Esophagus (tissue), 2 donors: ENCODE measurements at regions not wholly inside any gene's neighbourhood (a gene's known extent, or its start where the extent isn't known, plus 50 kb on each side); places are given as distances from the start of the nearest gene placed in this dataset.

ENCODE experiments used
- H3K27ac ChIP-seq, 2 donors: one replicate each; pipeline ENCODE4 v1.5.1; 2013; ENCODE audit warnings: low read depth in 2 of 2, mild to moderate bottlenecking in 2 of 2, inconsistent platforms in 1 of 2, low read length in 1 of 2, moderate library complexity in 1 of 2
- H3K27me3 ChIP-seq, 2 donors: one replicate each; pipeline ENCODE4 v1.6.1; 2013; ENCODE audit warnings: low read length in 2 of 2, control low read depth in 1 of 2, mild to moderate bottlenecking in 1 of 2; ENCODE audit not compliant: insufficient read depth in 2 of 2, control insufficient read depth in 1 of 2
- H3K36me3 ChIP-seq, 2 donors: one replicate each; pipeline ENCODE4 v1.6.1; 2013; ENCODE audit warnings: low read length in 1 of 2; ENCODE audit not compliant: control insufficient read depth in 2 of 2, insufficient read depth in 2 of 2
- H3K4me1 ChIP-seq, 2 donors: one replicate each; pipeline ENCODE4 v1.6.1; 2013; ENCODE audit warnings: low read length in 1 of 2; ENCODE audit not compliant: control insufficient read depth in 2 of 2, insufficient read depth in 2 of 2
- H3K4me3 ChIP-seq, 2 donors: one replicate each; pipeline ENCODE4 v1.5.1; 2013; ENCODE audit warnings: low read length in 2 of 2, mild to moderate bottlenecking in 2 of 2, low read depth in 1 of 2, moderate library complexity in 1 of 2
- H3K9me3 ChIP-seq, 2 donors: one replicate each; pipeline ENCODE4 v1.6.1; 2013; ENCODE audit warnings: mild to moderate bottlenecking in 2 of 2, low read depth in 1 of 2, low read length in 1 of 2, moderate library complexity in 1 of 2; ENCODE audit not compliant: control insufficient read depth in 2 of 2, insufficient read depth in 1 of 2
- WGBS, 2 donors: extraction: QIAGEN DNeasy Blood & Tissue Kit; methylation state at CpG; one replicate each; pipeline ENCODE4 v1.1.7; 2013; 5-methylcytosine and 5-hydroxymethylcytosine counted together
- donor health status: healthy with polysubstance abuse.
- donor health status: Bipolar disorder and iron deficiency.

GRCh38 chr6:76707630-76708029 lies 635.2 kb upstream of the IMPG1 start:
- Histone ChIP-seq H3K9me3 (no peaks in the 10 kb centered on the region), H3K4me1 (no peaks in the 10 kb centered on the region), H3K27me3 (no peaks in the 10 kb centered on the region), H3K36me3 (no peaks in the 10 kb centered on the region), H3K4me3 (no peak overlapping the region), H3K27ac (no peak overlapping the region)

- Histone ChIP-seq H3K27me3 (no peaks in the 10 kb centered on the region), H3K27ac (no peak overlapping the region), H3K9me3 (no peaks in the 10 kb centered on the region), H3K4me1 (no peaks in the 10 kb centered on the region), H3K36me3 (no peaks in the 10 kb centered on the region), H3K4me3 (no peak overlapping the region)
- 17 to 35% methylated on average over 1 of the region's 1 CpG for WGBS, 2 donors
Measured at GRCh38 chr6:76706631-76707030, 634.2 kb upstream of the IMPG1 start.

- Histone ChIP-seq H3K27ac (no peak overlapping the region), H3K27me3 (no peaks in the 10 kb centered on the region), H3K4me1 (no peaks in the 10 kb centered on the region), H3K9me3 (no peaks in the 10 kb centered on the region), H3K4me3 (no peak overlapping the region), H3K36me3 (no peaks in the 10 kb centered on the region)
- WGBS, 2 donors = 62 to 76% methylated on average over 2 of the region's 2 CpGs
Measured at GRCh38 chr6:76706086-76706485, 633.6 kb upstream of the IMPG1 start.

- 82 to 86% methylated on average over 1 of the region's 1 CpG for WGBS, 2 donors
Measured at GRCh38 chr6:76703786-76704185, 631.3 kb upstream of the IMPG1 start.

GRCh38 chr6:76703285-76703684 lies 630.8 kb upstream of the IMPG1 start:
- Histone ChIP-seq H3K9me3 (no peaks in the 10 kb centered on the region), H3K27me3 (no peaks in the 10 kb centered on the region), H3K4me1 (no peaks in the 10 kb centered on the region), H3K4me3 (no peak overlapping the region), H3K36me3 (no peaks in the 10 kb centered on the region), H3K27ac (no peak overlapping the region)
- 77 to 89% methylated on average over 2 of the region's 2 CpGs for WGBS, 2 donors

More at GRCh38 chr6:76703786-76704185, 631.3 kb upstream of the IMPG1 start:
- no peaks in the 10 kb centered on the region for H3K9me3 ChIP-seq
- H3K36me3 ChIP-seq = no peaks in the 10 kb centered on the region
- no peak overlapping the region for H3K27ac ChIP-seq
- no peaks in the 10 kb centered on the region for H3K4me1 ChIP-seq
- no peak overlapping the region for H3K4me3 ChIP-seq
- H3K27me3 ChIP-seq = no peaks in the 10 kb centered on the region

GRCh38 chr6:76702187-76702586 lies 629.7 kb upstream of the IMPG1 start:
- H3K27me3 ChIP-seq = no peaks in the 10 kb centered on the region
- H3K27ac ChIP-seq = no peak overlapping the region
- 84 to 89% methylated on average over 1 of the region's 1 CpG for WGBS, 2 donors
- no peaks in the 10 kb centered on the region for H3K9me3 ChIP-seq
- H3K4me1 ChIP-seq = no peaks in the 10 kb centered on the region
- no peaks in the 10 kb centered on the region for H3K36me3 ChIP-seq
- H3K4me3 ChIP-seq = no peak overlapping the region

- H3K4me3 ChIP-seq = no peak overlapping the region
- no peaks in the 10 kb centered on the region for H3K36me3 ChIP-seq
- WGBS, 2 donors = 37 to 45% methylated on average over 3 of the region's 3 CpGs
- no peaks in the 10 kb centered on the region for H3K27me3 ChIP-seq
- no peak overlapping the region for H3K27ac ChIP-seq
- no peaks in the 10 kb centered on the region for H3K4me1 ChIP-seq
- H3K9me3 ChIP-seq = no peaks in the 10 kb centered on the region
Measured at GRCh38 chr6:76701610-76702009, 629.1 kb upstream of the IMPG1 start.

GRCh38 chr6:76697585-76697984 lies 625.1 kb upstream of the IMPG1 start:
- WGBS, 2 donors = 45 to 47% methylated on average over 2 of the region's 2 CpGs
- Histone ChIP-seq H3K36me3 (no peaks in the 10 kb centered on the region), H3K27ac (no peak overlapping the region), H3K27me3 (no peaks in the 10 kb centered on the region), H3K4me3 (no peak overlapping the region), H3K4me1 (no peaks in the 10 kb centered on the region), H3K9me3 (no peaks in the 10 kb centered on the region)

GRCh38 chr6:76694795-76695194 lies 622.3 kb upstream of the IMPG1 start:
- 37 to 58% methylated on average over 1 of the region's 1 CpG for WGBS, 2 donors
- H3K27ac ChIP-seq = no peak overlapping the region
- H3K4me3 ChIP-seq = no peak overlapping the region
- H3K9me3 ChIP-seq = no peaks in the 10 kb centered on the region
- no peaks in the 10 kb centered on the region for H3K4me1 ChIP-seq
- H3K36me3 ChIP-seq = no peaks in the 10 kb centered on the region
- no peaks in the 10 kb centered on the region for H3K27me3 ChIP-seq

- Histone ChIP-seq H3K27me3 (no peaks in the 10 kb centered on the region), H3K36me3 (no peaks in the 10 kb centered on the region), H3K4me3 (no peak overlapping the region), H3K4me1 (no peaks in the 10 kb centered on the region), H3K27ac (no peak overlapping the region), H3K9me3 (no peaks in the 10 kb centered on the region)
- WGBS, 2 donors = 84 to 85% methylated on average over 5 of the region's 5 CpGs
Measured at GRCh38 chr6:76684875-76685274, 612.4 kb upstream of the IMPG1 start.
